GM21786 (cell line): ENCODE measurements at regions not wholly inside any gene's neighbourhood (a gene's known extent, or its start where the extent isn't known, plus 50 kb on each side); places are given as distances from the start of the nearest gene placed in this dataset.

Experiments
- ATAC-seq: cut with Tn5 transposase; IDR thresholded peaks from one replicate; pipeline ENCODE4 v1.9.1; 2021; ENCODE audit not compliant: unreplicated experiment

DNA sequence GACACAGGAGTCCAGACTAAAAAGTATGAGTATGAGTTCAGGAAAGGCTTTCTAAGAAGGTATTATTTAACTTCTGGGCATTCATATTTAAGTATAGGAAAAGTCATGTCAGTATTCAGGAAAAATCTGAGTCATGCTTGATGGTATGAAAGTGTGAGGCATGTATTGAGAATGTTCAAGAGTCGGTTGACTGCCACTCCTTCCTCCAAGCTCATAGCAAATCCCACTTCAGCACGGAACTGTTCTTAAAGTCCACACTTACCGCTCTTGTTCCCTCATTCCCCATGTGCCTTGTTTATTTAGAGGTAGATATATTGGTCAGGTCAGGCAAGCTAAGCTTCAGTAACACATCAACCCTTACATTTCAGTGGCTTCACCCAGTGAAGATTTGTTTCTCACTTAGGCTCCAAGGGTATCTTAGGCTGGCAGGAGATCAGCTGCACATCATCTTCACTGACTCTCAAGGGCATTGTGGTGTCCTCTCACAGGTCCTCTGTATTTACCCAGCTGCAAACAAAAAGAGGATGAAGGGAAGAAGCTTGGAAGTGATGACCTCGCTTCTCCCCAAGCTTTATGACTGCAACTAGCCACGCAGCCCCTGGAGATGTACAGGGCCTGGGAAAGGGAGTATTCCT lies 1189.2 kb downstream of the EFNB2 start:
- no peak for ATAC-seq

DNA sequence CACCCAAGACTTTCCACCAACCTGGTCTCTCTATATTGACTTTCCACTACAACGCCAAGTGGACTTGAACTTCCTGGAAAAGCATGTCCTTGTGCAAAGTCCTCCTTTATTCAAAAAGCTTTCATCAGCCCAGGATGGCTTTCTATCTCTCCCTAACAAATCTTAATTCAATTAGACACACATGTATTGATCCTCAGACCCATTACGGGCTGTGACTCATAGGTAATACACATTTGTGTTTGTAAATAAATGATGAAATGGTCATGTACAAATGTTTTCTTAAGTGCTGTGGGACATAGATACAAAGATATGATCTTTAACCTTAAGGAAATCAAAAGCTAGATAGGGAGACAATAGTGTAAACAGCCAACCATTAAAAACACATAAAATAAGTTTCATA lies 1189.7 kb downstream of the EFNB2 start:
- no peak for ATAC-seq

DNA sequence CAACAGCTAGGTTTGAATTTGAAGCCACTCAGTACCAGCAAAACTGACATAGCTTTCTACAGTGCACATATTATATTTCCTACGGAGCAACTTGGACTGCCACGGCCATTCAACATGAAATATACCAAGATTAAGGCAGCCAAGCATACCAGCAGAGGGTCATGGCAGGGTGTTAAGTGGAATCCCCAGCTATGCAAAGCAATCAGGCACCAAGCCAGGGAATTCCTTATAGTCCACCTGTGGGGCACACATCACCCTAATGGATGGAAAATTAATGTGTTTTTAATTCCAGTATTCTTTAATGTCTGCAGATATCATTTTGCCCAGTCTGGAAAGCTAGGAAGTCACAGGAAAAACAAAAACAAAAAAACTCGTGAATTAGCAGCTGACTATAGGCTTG lies 1190.3 kb downstream of the EFNB2 start:
- ATAC-seq = no peak

DNA sequence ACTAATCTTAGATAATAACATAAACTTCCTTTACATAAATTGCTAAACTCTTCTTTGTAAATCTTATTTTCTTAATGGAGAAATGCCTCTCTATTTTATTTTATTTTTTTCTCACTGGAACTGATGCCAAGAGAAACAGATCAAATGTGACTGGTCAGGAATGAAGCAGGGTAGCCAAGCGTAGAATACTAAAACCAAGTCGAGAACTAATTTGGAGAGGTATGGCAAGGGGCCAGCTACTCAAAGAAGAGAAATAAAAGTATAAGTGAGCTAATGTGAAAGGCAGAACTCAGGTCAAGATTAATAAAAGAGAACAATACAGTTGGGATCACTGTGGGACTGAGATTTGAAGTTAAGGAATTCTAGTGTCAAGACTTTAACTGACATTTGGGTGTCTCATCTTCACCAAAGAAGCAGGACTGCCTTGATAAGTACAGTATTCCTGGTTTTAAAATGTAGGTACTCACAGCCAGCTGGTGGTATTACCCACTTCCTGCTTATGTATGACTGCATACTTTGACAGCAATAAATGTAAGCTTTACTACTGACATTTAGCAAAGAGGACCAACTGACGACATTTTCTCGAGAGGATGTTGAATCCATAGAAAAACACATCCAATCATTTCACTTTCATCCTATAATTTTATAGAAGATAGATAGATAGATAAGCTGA lies 1192.2 kb downstream of the EFNB2 start:
- ATAC-seq = no peak

GRCh38 chr13:105342281-105342820 lies 1193.1 kb downstream of the EFNB2 start:
- ATAC-seq = no peak

DNA sequence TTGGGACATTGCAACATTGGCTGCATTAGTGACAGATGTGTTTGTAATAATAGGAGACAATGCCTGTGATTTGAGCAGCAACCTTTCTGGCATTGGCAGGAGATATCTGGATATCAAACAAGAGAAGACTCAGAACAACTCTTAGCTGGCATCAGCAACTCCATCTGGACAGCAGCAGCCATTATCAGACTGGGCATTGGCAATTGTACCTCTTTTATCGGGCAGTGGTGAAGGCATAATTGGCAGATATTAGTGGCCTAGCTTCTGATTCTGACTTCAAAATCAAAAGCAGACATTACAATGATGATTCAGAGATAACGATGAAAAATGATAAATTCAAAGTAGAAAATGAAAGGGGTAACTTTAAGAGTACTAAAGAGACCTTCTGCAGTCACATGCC lies 1193.7 kb downstream of the EFNB2 start:
- no peak for ATAC-seq

- no peak for ATAC-seq
Measured at GRCh38 chr13:105341256-105341655, 1194.2 kb downstream of the EFNB2 start.

- no peak for ATAC-seq
Measured at GRCh38 chr13:105340061-105340606, 1195.3 kb downstream of the EFNB2 start.

- ATAC-seq = no peak
Measured at GRCh38 chr13:105338773-105339172, 1196.7 kb downstream of the EFNB2 start.

- ATAC-seq = no peak
Measured at GRCh38 chr13:105338006-105338405, 1197.5 kb downstream of the EFNB2 start.

- ATAC-seq = no peak
Measured at GRCh38 chr13:105336706-105337576, 1198.5 kb downstream of the EFNB2 start.

DNA sequence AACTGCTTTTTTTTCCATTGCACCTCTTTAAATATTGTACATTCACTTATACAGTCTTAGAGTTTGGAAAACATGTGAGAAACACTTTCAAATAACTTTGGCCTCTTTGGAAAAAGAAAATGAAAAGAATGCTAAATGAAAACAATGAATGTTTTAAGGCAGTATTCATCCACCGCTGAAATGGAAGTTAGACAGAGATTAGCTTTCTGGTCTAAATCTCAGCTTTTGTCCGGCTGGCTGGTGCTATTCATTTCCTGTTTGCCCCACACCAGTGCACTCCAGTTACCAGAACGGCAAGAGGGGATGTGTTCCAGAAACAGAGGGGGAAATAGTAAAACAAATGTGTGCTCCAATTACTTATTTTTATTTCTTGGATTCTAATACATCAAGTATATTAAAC lies 1201.3 kb downstream of the EFNB2 start:
- ATAC-seq = no peak

- no peak for ATAC-seq
Measured at GRCh38 chr13:105333416-105333815, 1202.0 kb downstream of the EFNB2 start.

DNA sequence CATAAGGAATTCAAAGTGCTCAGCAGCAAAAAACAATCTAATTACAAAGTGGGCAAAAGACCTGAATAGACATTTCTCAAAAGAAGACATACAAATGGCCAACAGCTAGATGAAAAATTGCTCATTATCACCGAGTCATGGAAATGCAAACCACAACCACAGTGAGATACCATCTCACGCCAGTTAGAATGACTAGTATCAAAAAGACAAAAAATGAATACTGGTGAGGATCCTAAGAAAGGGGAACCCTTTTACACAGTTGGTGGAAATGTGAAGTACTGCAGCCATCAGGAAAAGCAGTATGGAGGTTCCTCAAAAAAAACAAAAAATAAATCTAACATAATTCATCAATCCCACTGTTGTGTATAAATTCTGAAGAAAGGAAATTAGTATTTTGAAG lies 1206.1 kb downstream of the EFNB2 start:
- ATAC-seq = no peak

DNA sequence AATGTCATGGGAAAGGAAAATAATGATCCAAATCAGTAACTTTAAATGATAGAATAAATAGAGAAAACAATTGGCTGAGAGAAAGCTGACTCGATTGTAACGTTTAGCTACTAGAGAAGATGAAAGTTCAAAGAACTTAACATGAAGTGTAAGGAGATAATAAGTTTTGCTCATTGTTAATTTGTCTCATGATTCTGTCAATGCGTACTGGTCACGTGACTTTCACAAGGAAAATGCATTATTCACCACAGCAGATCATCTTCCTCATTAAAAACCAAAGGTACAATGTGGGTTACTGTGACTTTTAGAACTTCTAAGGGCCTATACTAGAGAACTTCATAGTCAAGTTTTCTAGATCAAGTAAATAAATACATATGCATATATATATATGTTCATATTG lies 1207.2 kb downstream of the EFNB2 start:
- ATAC-seq = no peak

- ATAC-seq = no peak
Measured at GRCh38 chr13:105327581-105328126, 1207.8 kb downstream of the EFNB2 start.

- no peak for ATAC-seq
Measured at GRCh38 chr13:105319875-105320274, 1215.6 kb downstream of the EFNB2 start.

GRCh38 chr13:105316731-105317130 lies 1218.7 kb downstream of the EFNB2 start:
- ATAC-seq = no peak

GRCh38 chr13:105312906-105313305 lies 1222.6 kb downstream of the EFNB2 start:
- ATAC-seq = no peak

DNA sequence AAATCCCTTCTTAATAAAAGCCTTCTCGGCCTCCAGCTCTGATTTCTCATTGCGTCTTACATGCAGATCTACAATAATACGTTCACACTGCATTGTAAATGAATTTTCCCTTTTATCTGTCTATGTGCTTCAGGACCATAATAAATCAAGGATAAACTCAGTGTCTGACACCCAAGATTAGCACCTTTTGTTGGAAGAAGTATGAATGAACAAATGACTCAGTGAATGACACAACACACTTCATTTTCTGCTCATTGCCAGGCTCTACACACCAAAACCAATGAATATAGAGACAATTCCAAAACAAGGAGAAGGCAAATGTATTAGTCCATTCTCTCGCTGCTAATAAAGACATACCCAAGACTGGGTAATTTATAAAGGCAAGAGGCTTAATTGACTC lies 1224.4 kb downstream of the EFNB2 start:
- ATAC-seq = no peak

DNA sequence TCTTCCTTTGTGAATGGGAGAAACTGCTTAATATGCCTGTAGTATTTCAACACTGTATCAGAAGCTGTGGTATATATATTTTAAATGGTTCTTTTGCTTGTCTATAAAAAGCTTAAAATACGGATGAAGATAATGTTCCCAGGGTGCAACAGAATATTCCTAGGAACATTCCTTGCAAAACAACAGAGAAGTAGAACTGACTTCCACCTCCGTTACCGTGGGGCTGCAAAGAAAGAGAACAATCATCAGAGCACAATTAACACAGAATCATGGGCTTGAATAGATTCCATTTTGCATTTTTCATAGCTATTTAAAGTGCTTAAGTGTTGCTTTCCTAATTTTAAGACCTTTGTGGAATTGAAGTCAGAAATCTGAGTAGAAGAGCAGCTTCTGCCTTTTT lies 1227.7 kb downstream of the EFNB2 start:
- no peak for ATAC-seq
